ENCODE measurements at regions not wholly inside any gene's neighbourhood (a gene's known extent, or its start where the extent isn't known, plus 50 kb on each side); places are given as distances from the start of the nearest gene placed in this dataset.

DNA sequence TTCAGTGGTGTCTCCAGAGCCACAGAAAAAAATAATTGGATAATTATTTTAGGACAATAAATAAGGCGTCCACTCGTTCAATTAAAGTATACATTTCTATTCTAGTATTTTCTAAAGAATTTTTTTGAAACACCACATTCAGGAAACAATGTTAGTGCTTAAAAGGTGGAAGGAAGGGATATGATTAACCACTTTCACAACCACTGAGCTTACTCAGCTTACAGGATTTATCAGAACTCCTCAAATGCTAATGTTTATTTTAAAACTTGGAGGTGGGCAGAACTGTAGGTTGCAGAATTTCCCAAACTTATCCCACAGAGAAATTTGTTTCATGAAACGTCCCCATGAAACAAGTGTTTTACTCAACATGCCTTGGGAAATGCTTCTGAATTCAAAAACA lies 54.3 kb upstream of the MAGEB2 start:
- no peak for DNase-seq (ENCODE audit: low read depth)

Data from fibroblast of the conjunctiva (primary cell).